PC-3 (cell line): ENCODE measurements at regions not wholly inside any gene's neighbourhood (a gene's known extent, or its start where the extent isn't known, plus 50 kb on each side); places are given as distances from the start of the nearest gene placed in this dataset.
A peak's percentile ranks its signal among the peaks of the same experiment; 100 is the strongest.

Experiments used
- ATAC-seq: fragments of 200-7000 bp; cut with Tn5 transposase; 2 replicates; pipeline ENCODE4 v1.9.1; 2020; ENCODE audit warnings: mild to moderate bottlenecking, moderate library complexity
- BruUV-seq: library from RNA; stranded (reverse); fragments of 400-500 nt; replicated peaks from 2 replicates; lab custom pipeline; 2021; lab: Mats Ljungman, UMichigan
- CTCF ChIA-PET: fragments of 300-600 bp; sonication (Branson Sonifier 250); formaldehyde crosslinking; loops from one replicate; lab custom pipeline; 2022; ENCODE audit warnings: antibody characterized with exemption; lab: Charles Lee
- POLR2A ChIA-PET: fragments of 300-600 bp; sonication (Branson Sonifier 250); formaldehyde crosslinking; loops from one replicate; lab custom pipeline; 2022; ENCODE audit warnings: antibody characterized with exemption; ENCODE audit not compliant: unreplicated experiment; lab: Charles Lee
- DNase-seq: peaks from one replicate; pipeline ENCODE4 v3.0.0-alpha.2; 2015
- H2AFZ ChIP-seq: fragments of 300-600 bp; sonication (generic); 2 replicates; pipeline ENCODE4 v1.6.0; 2016; ENCODE audit warnings: antibody characterized with exemption, low read length
- H3F3A ChIP-seq: fragments of 300-600 bp; sonication (generic); one replicate; pipeline ENCODE4 v1.6.0; 2017; ENCODE audit warnings: antibody characterized with exemption, low read length, control low read depth, mild to moderate bottlenecking; ENCODE audit not compliant: unreplicated experiment
- H3K27ac ChIP-seq: fragments of 300-600 bp; sonication (generic); 2 replicates; pipeline ENCODE4 v1.5.1; 2016; ENCODE audit warnings: mild to moderate bottlenecking, low read length
- H3K27me3 ChIP-seq: fragments of 300-600 bp; sonication (generic); 2 replicates; pipeline ENCODE4 v1.6.1; 2016; ENCODE audit warnings: low read length, mixed read lengths
- H3K36me3 ChIP-seq: fragments of 300-600 bp; sonication (generic); 2 replicates; pipeline ENCODE4 v1.6.1; 2016; ENCODE audit warnings: low read depth, mixed run types, low read length, mixed read lengths
- H3K4me1 ChIP-seq: fragments of 300-600 bp; sonication (generic); 2 replicates; pipeline ENCODE4 v1.5.1; 2016; ENCODE audit warnings: low read length; ENCODE audit not compliant: insufficient read depth
- H3K4me2 ChIP-seq: fragments of 300-600 bp; sonication (generic); 2 replicates; pipeline ENCODE4 v1.6.0; 2016; ENCODE audit warnings: low read length
- H3K4me3 ChIP-seq: fragments of 300-600 bp; sonication (generic); 2 replicates; pipeline ENCODE4 v1.5.1; 2016; ENCODE audit warnings: mild to moderate bottlenecking, low read length, mixed read lengths
- H3K79me2 ChIP-seq: fragments of 300-600 bp; sonication (generic); 2 replicates; pipeline ENCODE4 v1.6.1; 2017; ENCODE audit warnings: low read length, mixed read lengths
- H3K9ac ChIP-seq: fragments of 300-600 bp; sonication (generic); 2 replicates; pipeline ENCODE4 v1.6.0; 2016; ENCODE audit warnings: mild to moderate bottlenecking, low read length
- H3K9me2 ChIP-seq: fragments of 300-600 bp; sonication (generic); replicated peaks from 2 replicates; pipeline ENCODE4 v1.6.1; 2016; ENCODE audit warnings: mixed run types, low read length, mixed read lengths
- H3K9me3 ChIP-seq: fragments of 300-600 bp; sonication (generic); 2 replicates; pipeline ENCODE4 v1.6.1; 2016; ENCODE audit warnings: low read length, mixed read lengths
- H4K20me1 ChIP-seq: fragments of 300-600 bp; sonication (generic); 2 replicates; pipeline ENCODE4 v1.6.1; 2016; ENCODE audit warnings: low read length, mixed read lengths
- CTCF ChIP-seq: fragments of 300-600 bp; sonication (generic); conservative IDR thresholded peaks from 2 replicates; pipeline ENCODE4 v1.5.1; 2017; ENCODE audit warnings: antibody characterized with exemption, low read depth, mild to moderate bottlenecking, low read length
- EZH2 ChIP-seq: fragments of 300-600 bp; sonication (generic); IDR thresholded peaks from one replicate; pipeline ENCODE4 v1.6.1; 2017; ENCODE audit warnings: antibody characterized with exemption, mild to moderate bottlenecking, low read length; ENCODE audit not compliant: unreplicated experiment
- EZH2phosphoT487 ChIP-seq: fragments of 300-600 bp; sonication (generic); IDR thresholded peaks from 2 replicates; pipeline ENCODE4 v1.6.1; 2018; ENCODE audit warnings: mild to moderate bottlenecking, antibody characterized with exemption, low read length, borderline replicate concordance
- intact Hi-C: fragments of 100-400 bp; cut with micrococcal nuclease; formaldehyde crosslinking; loops from 2 replicates; pipeline ENCODE4 v1.9.0; 2023

DNA sequence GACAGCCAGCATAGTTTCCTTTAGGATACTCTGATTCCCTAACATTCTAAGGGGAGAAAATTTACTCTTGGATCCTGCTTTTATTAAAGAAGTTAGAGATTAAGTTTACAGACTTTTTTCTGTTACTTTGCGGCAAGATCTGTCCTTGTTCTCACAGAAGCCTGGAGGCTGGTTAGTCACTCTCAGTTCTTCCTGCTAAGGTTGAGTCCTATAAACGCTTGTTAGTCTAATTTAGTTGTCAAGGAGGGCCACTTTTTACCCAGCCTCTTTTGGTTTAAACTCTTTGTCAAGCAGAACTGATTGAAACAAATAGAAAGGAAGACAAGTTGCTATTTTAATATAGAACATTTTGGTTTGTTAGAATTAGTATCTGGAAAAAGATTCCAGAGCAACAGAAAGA, 89.7 kb downstream of the C21orf91 start:
- Histone ChIP-seq H3F3A (no peaks in the 10 kb centered on the region), H3K79me2 (no peaks in the 10 kb centered on the region), H3K4me2 (no peak overlapping the region), H3K4me3 (no peak overlapping the region), H3K9me3 (no peaks in the 10 kb centered on the region), H3K9ac (no peak overlapping the region), H2AFZ (no peak overlapping the region), H3K27ac (no peak overlapping the region), H3K36me3 (no peaks in the 10 kb centered on the region), H4K20me1 (no peaks in the 10 kb centered on the region), H3K27me3 (no peaks in the 10 kb centered on the region), H3K9me2 (no peaks in the 10 kb centered on the region), H3K4me1 (no peaks in the 10 kb centered on the region)
- no TSS peak for BruUV-seq
- no peak for ATAC-seq
- intact Hi-C loops = no loop called here
- TF ChIP-seq EZH2 (no peak), EZH2phosphoT487 (no peak), CTCF (no peak)
- no peak for DNase-seq
- ChIA-PET CTCF (no interaction called here), POLR2A (no interaction called here)

DNA sequence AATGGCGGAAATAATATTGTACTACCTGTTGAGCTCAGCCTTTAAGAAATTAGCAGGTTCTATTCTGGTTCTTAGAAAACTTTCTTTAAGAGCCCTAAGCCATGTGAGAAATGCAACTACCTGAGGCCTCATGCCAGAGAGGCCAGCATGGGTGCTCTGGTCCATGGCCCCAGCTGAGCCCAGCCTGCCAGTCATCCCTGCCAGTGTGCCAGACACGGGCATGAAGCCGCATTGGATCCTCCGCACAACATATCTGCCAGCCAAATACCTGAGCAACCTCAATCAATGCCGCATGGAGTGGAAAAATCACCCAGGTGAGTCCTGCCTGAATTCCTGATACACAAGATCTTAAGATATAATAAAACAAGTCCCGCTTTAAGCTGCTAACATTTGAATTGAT, 91.8 kb downstream of the C21orf91 start:
- DNase-seq (no peak), ATAC-seq (no peak)
- no peaks in the 10 kb centered on the region for H3K9me3 ChIP-seq
- CTCF ChIA-PET = no interaction called here
- H4K20me1 ChIP-seq = no peaks in the 10 kb centered on the region
- H3K36me3 ChIP-seq = no peaks in the 10 kb centered on the region
- intact Hi-C loops = no loop called here
- TF ChIP-seq EZH2phosphoT487 (no peak), EZH2 (no peak), CTCF (no peak)
- H3K9me2 ChIP-seq = no peaks in the 10 kb centered on the region
- H3K4me2 ChIP-seq = no peak overlapping the region
- H3K27me3 ChIP-seq = no peaks in the 10 kb centered on the region
- no peaks in the 10 kb centered on the region for H3K79me2 ChIP-seq
- H3K4me1 ChIP-seq = no peaks in the 10 kb centered on the region
- no peak overlapping the region for H3K9ac ChIP-seq
- no peak overlapping the region for H2AFZ ChIP-seq
- H3K27ac ChIP-seq = no peak overlapping the region
- POLR2A ChIA-PET = no interaction called here
- H3F3A ChIP-seq = no peaks in the 10 kb centered on the region
- H3K4me3 ChIP-seq = no peak overlapping the region
- BruUV-seq = no TSS peak

DNA sequence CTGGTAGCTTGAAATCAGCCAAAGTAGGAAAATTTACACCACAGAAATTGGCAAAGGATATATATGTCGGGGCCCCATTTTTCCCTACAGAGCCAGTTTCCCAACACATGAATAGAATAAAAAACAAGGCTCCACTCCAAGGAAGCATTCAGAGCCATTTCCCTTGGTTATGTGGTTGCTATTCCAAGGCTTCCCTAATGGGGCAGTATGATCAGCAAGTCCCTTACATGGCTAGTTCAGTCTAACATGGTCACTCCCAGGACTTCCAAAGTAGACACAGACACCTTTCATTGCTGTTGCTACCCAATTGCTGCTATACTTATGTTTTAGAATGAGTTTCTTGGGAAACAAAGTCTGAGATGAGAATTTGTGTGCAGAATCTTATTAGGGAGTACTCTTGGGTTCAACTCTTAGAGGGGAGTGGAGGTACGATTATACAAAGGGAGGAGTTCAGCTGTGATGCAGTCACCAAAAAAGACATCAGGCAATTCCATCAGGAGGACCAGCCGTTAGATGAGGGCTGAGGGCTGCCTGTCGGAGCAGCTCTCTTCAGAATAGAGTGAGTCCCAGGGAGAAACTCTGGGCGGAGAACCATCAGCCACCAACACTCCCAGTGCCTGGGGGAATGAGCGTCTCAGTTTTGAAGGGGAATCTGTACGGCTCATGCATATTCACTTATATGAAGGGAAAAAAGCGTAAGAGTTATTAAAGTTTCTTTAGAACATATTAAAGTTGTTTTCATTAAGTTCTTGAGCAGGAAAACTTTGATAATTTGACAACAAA, 92.9 kb downstream of the C21orf91 start:
- no TSS peak for BruUV-seq

More for the DNA sequence above, 92.9 kb downstream of the C21orf91 start:
- H3K36me3 ChIP-seq = no peaks in the 10 kb centered on the region
- ChIA-PET CTCF (no interaction called here), POLR2A (no interaction called here)
- no peaks in the 10 kb centered on the region for H3K27me3 ChIP-seq
- H2AFZ ChIP-seq = no peak overlapping the region
- no peaks in the 10 kb centered on the region for H3K9me3 ChIP-seq
- intact Hi-C loops = no loop called here
- H3F3A ChIP-seq = no peaks in the 10 kb centered on the region
- no peak overlapping the region for H3K4me3 ChIP-seq
- no peak overlapping the region for H3K9ac ChIP-seq
- H3K4me2 ChIP-seq = no peak overlapping the region
- ATAC-seq (no peak), DNase-seq (peak; percentile 32)
- H3K9me2 ChIP-seq = no peaks in the 10 kb centered on the region
- no peak overlapping the region for H3K27ac ChIP-seq
- no peaks in the 10 kb centered on the region for H3K79me2 ChIP-seq
- no peaks in the 10 kb centered on the region for H4K20me1 ChIP-seq
- no peak for TF ChIP-seq EZH2
- TF ChIP-seq CTCF = peak; percentile 53
- no peaks in the 10 kb centered on the region for H3K4me1 ChIP-seq
